Dedifferentiated amniotic fluid mesenchymal stem cell (primary cell): ENCODE measurements at regions not wholly inside any gene's neighbourhood (a gene's known extent, or its start where the extent isn't known, plus 50 kb on each side); places are given as distances from the start of the nearest gene placed in this dataset.
"Not testable (repeated sequence)": the region's sequence is repeated elsewhere in the genome, so short reads cannot be mapped to it uniquely, and the experiment has no call there.

ENCODE experiments used
- DNase-seq: peaks from one replicate; pipeline ENCODE4 v3.0.0-alpha.2; 2016; ENCODE audit errors: extremely low spot score

DNA sequence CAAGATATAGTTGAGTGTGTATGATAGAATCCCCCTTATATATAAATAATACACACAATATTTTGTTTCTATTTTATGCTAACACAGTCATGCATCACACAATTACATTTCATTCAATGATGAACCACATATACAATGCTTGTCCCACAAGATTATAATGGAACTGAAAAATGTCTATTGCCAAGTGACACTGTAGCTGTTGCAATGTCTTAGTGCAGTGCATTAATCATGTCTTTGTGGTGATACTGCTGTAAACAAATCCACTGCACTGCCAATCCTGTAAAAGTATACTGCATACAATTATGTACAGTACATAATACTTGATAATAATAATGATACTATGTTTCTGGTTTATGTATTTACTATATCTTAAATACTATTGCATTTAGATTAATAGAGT lies 512.1 kb upstream of the CNTN3 start:
- DNase-seq = no peak

DNA sequence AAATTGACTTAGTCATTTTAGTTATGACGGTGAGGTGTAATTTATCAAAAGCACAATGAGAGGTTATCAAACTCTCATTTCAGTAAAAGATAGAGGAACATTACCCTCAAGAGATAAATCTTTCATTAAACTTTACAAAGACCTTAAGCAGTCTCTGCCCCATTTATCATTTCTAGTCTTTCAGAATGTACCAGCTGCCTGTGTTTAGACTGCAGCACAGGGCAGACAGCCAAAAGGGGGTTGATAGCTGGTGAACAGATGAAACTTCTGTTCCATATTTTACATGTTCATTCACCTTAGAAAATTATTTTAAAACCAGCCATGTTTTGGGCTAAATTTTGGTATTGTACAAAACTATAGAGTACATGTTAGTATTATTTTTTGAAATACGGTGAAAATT lies 514.6 kb upstream of the CNTN3 start:
- no peak for DNase-seq

DNA sequence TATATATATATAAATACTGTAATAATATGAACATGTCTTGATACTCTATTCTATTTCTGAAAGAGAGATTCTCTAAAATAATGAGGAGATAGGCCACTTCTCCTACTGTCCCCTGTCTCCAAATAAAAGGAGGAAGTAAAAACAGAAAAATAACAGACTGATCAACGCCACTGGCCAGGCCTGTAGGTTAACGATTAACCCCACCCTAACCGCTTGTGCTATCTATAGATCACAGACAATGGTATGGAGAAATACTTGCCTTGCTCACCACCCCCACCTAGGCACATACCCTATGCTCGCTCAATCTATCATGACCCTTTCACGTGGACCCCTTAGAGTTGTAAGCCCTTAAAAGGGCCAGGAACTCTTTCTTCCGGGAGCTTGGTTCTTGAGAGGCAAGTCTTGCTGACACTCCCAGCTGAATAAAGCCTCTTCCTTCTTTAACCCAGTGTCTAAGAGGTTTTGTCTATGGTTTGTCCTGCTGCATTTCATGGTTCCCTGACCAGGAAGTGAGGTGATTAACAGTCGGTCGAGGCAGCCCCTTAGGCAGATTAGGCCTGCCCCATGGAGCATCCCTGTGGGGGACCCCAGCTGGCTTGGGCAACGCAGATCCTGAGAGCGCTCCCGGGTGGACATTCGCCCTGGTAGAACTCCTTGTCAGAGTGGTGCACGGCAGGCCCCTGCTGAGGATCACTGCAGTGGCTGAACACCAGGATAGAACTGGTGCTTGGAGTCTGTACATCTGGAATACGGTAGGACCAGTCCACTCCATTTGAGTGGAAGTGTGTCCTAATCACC lies 521.8 kb upstream of the CNTN3 start:
- DNase-seq = no peak

DNA sequence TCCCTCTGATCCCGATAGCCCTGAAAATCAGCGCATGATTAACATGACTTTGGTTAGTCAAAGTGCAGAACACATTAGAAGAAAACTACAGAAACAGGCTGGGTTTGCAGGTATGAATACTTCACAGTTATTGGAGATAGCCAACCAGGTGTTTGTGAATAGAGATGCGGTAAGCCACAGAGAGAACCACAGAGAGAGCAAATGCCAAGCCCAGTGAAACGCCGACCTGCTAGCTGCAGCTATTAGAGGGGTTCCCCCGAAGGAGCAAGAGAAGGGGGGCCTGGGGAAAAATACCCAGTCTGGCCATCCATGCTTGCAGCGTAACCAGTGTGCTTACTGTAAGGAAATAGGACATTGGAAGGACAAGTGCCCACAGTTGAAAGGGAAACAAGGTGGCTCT lies 523.9 kb upstream of the CNTN3 start:
- DNase-seq = no peak

DNA sequence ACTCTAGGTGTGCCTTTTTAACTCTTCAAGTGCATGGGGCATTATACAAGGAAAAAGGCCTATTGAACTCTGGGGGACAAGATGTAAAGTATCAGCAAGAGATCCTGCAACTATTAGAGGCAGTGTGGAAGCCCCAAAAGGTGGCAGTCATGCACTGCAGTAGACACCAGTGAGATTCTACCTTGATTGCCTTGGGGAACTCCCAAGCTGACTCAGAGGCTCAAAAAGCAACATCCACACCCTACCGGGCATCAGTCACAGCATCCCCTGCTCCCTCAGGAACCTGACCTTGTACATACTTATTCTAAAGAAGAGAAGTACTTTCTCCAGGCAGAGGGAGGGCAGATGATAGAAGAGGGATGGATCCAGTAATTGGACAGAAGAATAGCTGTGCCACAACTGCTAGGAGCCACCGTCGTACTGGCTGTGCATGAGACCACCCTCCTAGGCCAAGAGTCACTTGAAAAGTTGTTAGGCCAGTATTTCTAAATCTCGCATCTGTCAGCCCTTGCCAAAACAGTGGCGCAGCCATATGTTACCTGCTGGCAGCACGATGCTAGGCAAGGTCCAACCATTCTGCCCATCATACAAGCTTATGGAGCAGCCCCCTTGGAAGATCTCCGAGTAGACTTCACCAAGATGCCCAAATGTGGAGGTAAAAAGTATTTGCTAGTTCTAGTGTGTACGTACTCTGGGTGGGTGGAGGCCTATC lies 523.1 kb upstream of the FRG2C start:
- no peak for DNase-seq

DNA sequence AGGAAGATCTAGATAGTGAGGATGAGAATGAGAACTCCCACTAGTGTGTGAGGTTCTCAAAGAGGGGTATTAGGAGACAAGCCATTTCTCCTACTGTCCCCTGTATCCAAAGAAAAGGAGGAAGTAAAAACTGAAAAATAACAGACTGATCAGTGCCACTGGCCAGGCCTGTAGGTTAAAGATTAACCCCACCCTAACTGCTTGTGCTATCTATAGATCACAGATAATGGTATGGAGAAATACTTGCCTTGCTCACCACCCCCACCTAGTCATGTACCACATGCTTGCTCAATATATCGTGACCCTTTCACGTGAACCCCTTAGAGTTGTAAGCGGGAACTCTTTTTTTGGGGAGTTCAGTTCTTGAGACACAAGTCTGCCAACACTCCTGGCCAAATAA lies 519.7 kb upstream of the FRG2C start:
- no peak for DNase-seq

DNA sequence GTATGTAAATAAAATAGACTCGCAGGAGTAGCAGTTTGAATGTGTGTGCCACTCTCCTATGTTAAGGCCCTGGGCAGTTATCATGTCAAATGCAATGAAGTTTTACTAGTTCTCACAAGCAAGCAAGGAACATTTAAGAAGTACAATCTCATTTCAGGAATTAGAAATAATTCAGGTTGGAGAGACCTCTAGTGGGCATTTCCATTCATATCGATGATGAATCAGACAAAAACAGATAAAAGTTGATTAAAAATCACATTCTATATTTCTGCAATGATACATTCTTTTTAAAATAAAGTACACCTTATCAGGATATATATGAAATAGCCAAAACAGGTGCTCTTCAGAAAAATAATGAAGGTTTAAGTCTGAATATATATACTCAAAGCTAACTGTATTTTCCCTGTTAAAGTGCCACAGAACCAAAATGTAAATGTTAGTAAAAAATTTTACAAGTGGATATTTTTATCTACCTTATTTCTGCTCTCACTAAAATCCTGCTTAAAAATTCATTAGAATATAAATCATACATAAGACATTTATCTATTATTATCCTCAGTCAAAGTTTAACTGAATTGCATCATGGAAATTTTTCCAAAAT lies 492.4 kb upstream of the FRG2C start:
- DNase-seq = peak; percentile 33

DNA sequence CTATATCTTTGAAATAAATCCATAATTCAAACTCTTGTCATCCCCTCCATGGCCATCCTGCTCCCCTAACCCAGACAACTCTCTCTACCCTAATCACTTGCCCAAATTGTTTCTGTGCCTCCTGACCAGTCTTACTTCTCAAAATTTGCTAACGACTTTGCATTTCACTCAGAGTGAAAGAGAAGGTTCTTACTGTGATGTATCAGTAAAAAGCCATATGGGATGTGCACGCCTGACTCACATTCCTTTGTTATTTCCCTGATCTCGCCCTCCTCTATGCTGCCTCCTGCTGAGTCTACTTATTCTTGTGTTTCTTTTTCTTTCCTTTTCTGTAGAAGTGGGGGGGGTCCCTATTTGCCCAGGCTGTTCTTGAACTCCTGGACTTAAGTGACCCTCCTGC lies 487.2 kb upstream of the FRG2C start:
- no peak for DNase-seq

DNA sequence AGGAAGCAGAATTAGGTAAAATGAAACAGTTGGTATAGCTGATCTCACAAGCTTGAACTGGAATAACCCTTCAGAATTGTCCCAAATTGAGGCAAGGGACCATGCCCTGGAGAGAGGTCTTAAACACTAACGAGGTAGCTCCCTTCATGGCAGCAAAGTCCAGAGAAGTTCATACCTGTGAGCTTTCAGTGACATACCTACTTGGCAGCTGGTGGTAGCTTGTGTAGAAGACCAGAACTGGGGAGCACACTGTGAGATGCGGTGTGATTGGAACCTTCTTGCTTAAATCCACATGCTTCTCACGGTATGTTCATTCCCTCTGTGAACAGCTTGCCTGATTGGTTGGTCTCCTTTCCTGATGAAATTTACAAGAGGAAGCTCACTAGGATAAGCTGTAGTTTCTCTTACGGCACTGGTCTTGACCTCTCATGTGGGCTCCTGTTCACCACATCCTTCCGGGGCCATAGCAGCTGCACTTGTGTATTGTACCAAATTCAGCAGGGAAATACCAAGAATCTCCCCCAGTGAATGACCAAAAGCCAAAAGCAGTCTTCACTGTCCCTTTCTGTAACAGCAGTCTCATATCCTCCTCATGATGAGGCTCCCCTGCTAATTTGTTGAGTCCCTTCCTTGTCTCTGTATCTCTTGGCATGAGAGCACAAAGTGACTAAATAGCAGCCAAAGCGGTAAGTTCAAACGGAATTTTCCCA lies 483.7 kb upstream of the FRG2C start:
- no peak for DNase-seq

DNA sequence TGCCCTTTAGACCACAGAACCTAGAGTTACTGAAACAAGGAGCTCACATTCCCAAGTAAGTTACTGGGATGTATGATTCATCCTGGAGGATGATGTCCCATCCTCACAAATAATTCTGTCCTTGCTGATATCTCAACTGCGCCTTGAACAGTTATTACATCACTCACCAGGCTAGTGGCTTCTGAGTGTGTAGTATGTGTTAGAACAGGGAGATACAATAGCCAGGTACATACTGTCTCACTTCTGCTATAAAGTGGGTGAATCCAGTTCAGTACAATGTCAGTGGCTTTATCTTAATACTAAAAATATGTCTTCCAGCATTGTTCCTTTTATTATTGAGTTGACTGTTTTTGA lies 483.2 kb upstream of the FRG2C start:
- DNase-seq = no peak

DNA sequence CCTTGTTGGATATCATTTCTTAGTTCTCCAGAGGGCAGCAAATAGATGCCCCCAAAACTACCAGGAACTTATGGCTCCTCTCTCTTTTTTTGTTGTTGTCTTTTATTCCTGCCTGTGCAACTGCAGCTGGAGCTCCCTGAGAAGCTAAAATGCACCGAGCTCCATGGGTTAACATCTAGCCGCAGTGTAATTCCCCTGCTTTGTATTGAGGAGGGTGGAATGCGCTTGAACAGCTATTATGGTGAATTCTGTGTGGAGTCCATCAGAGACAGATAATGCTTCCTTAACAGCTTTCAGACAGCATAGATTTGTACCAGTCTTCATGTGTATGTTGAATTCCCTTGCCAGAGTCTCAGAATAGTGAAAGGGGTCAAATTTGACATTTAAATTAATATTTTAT lies 475.2 kb upstream of the FRG2C start:
- no peak for DNase-seq

DNA sequence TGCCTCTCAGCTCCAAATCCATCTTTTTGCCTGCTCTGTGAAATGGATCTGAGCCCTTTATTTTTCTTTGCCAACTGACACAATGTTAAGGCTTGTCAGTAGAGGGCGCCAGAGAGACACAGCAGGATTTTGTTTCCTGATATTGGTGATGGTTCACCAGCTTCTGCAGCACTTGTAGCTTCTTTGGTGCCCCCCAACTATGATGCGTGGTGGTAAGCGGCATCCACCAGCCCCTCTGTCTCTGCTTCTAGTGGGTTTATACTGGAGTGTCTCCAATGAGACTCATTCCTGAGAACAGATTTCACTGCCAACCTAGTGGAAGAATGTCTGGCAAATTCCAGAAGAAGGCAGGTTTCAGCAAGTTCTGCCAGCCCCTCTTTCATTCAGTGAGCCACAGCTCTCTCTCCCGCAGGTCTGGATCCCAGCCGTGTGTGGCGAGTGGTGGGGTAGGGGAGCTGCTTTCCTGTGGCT lies 471.9 kb upstream of the FRG2C start:
- peak; percentile 24 for DNase-seq

DNA sequence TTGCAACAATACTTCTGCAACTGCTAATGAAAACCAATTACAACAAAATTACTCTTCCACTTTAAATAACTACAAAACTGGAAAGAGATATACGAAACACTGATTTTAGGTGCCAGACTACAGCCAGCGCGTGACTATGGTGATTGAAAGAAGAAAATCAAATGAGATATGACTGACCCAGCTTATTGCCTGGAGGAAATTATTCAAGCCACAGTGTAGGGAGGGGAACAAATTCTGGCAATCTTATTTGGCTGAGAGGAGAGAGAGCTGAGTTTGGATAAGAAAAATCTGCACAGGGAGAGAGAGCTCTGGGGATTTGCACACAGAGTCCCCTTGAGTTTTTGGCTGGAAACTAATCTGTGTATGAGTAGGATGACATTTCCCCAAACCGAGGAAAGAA lies 470.3 kb upstream of the FRG2C start:
- no peak for DNase-seq

DNA sequence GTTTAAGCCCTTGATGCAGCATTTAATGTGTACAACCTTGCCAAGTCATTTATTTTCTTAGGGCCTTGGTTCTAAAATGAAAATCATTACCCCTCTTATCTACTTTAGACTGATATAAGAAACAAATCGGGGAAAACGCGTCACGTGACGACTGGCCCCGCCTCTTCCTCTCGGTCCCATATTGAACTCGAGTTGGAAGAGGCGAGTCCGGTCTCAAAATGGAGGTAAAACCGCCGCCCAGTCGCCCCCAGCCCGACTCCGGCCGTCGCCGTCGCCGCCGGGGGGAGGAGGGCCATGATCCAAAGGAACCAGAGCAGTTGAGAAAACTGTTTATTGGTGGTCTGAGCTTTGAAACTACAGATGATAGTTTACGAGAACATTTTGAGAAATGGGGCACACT lies 449.8 kb upstream of the FRG2C start:
- not testable (repeated sequence) for DNase-seq

DNA sequence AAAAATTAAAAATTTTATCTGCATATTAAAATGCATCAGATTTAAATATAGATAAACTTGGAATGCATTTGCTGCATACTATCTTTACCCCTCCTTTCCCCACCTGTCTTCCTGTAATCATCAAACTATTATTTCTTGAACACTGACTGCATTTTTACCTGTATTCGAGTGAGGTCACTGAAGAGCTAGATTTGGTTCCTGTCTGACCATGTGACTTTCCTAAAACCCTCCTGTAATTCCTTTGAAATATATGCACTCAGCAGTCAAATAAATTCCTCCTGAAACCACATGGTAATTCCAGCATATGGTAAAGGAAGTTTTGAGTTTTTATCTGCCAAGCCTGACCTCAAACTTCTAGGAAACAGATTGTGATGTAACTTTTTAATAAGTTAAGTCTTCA lies 445.6 kb upstream of the FRG2C start:
- DNase-seq = no peak

DNA sequence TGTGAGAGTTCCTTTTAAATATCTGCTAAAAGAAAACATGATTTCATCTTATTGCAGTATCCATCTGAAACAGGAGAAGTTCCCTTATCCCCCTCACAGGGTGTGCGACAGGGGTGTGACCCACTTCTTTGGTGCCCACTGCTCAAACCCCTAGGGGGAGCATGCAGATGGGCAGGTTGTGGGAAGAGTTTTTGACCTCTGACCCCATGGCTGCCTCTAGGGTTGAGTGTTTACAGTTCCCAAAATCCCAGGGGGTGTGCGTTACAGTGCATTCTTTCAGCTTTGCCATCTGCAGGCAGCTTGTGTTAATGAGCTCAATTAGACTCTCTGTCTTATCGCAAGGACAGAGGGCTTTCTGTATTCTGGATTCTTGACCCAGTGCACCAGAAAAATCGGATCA lies 443.2 kb upstream of the FRG2C start:
- DNase-seq = no peak

DNA sequence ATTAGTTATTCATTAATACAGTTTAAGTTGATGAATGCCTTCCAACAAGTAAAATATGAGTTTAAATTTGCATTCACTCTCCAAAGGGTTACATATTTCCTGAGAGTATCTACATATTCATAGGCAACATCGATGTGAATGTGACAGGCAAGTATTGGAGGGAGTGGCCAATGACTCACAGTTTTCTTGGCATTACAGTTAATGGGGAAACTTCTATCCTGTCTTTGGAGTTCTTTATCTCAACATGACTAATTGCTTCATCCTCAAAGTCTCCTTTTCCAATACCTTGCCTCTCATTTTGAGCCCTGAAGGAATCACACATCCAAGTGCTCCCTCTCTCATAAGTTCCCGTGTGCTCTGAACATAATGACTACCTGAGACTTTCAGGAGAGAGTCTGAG lies 439.7 kb upstream of the FRG2C start:
- DNase-seq = no peak

DNA sequence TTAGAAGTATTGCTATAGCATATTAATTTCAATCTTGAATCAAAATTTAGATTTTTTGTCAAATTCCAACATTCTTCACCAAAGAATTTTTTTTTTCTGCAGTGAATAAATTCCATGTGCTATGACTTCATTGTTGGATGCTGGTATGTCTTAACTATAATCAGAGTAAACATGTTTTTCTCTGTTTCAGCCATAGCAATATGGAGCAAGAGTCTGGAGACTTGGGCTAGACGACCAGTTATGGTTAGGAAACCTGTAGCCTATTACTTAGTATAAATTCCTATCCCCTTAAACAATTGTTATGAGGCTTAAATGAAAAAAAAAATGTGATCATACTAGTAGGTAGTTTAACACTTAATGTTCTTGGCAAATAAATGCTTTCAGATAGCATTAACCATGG lies 431.9 kb upstream of the FRG2C start:
- DNase-seq = no peak

DNA sequence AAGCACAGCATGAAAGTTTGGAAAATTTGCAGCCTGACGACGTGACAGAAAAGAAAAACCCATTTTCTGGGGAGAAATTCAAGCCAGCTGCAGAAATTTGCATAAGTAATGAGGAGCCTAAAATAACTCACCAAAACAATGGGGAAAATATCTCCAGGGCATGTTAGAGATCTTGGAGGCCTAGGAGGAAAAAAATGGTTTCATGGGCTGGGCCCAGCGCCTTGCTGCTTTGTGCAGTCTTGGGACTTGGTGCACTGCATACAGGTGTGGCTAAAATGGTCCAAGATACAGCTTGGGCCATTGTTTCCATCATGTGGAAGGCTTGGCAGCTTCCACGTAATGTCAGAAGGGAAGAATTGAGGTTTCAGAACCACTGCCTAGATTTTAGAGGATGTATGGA lies 428.5 kb upstream of the FRG2C start:
- DNase-seq = no peak

DNA sequence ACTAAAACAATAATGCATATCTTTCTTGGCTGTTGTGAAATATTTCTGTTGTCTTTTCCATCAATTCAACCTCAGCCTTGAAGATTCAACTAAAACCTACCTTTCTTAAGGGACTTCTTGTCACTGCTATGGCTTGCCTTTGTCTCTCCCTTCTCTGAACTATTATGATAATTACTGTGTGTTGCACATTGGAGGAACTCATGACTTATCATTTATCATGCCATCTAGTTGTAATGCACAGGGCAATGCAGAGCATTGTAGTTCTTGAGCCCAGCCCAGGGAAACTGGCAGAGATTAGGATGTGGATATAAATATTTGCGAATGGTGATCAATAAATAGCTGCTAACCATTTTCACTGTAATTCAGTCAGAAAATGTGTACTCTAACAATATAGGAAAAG lies 427.1 kb upstream of the FRG2C start:
- DNase-seq = no peak

DNA sequence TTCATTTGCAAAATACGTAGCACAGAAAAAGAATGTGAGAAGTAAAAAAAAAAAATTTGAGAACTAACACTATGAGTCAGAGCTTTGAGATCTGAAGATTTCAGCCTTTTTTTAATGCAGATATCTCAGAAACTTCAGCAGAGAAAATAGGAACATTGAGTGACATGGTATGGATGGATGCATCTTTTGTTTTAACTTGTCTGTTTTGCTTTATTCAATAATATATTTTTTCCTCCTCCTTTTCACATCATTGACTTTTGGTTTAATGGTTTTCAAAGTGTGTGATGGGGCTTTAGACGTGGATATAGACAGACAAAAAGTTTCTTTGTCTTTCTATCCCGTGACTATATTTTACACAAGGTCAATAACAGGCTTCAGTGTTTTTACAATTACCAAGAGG lies 426.7 kb upstream of the FRG2C start:
- no peak for DNase-seq

DNA sequence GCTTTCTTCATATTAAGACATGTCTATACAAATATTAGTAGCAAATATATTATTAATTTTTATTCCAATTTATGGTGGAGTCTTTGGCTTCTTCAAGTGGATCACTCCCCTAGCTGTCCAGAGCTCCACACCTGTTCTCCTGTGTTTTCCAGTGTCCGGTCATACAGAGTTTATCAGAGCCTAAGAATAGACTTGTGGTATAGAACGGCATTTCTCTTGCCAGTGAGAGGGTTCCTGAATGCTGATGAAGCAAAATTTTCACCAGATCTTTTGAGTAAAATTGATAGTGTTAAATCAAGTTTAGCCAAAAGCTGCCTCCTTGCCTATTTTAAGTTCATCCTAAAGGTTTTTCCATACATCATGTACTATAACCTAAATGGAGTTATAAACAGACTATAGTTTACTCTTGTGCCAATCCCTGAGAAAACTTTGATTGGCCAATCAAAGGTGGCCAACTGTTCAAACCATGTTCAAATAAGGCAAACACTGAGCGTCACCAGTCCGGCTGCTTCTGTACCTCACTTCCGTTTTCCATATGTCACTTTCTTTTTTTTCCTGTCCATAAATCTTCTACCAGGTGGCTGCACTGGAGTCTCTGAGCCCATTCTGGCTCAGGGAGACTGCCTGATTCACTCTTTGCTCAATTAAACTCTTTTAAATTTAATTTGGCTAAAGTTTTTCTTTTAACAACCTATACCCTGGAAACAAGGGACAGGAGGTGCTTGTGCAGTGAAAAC lies 422.7 kb upstream of the FRG2C start:
- DNase-seq = not testable (repeated sequence)
